Right renal pelvis (tissue), 4 donors: ENCODE measurements at regions not wholly inside any gene's neighbourhood (a gene's known extent, or its start where the extent isn't known, plus 50 kb on each side); places are given as distances from the start of the nearest gene placed in this dataset.
"Not testable (repeated sequence)": the region's sequence is repeated elsewhere in the genome, so short reads cannot be mapped to it uniquely, and the experiment has no call there.

Source experiments
- DNase-seq, 4 donors: peaks; one replicate each; pipeline ENCODE4 v3.0.0-alpha.2; 2013; ENCODE audit warnings: low read depth in 4 of 4, low spot score in 3 of 4, missing footprints in 1 of 4

GRCh38 chr1:209080170-209080781 lies 503.2 kb upstream of the CAMK1G start:
- no peak for DNase-seq

GRCh38 chr1:209086486-209087192 lies 496.9 kb upstream of the CAMK1G start:
- DNase-seq, result no peak

- no peak for DNase-seq
Observed at GRCh38 chr1:209094384-209094783, 489.1 kb upstream of the CAMK1G start.

GRCh38 chr1:209095627-209096595 lies 487.6 kb upstream of the CAMK1G start:
- DNase-seq, result no peak

- no peak for DNase-seq
Observed at GRCh38 chr1:209100460-209100859, 483.1 kb upstream of the CAMK1G start.

GRCh38 chr1:209101106-209101505 lies 482.4 kb upstream of the CAMK1G start:
- DNase-seq, result no peak

GRCh38 chr1:209102120-209102519 lies 481.4 kb upstream of the CAMK1G start:
- DNase-seq, result no peak

- DNase-seq, result no peak
Observed at GRCh38 chr1:209102531-209102930, 481.0 kb upstream of the CAMK1G start.

- no peak for DNase-seq
Observed at GRCh38 chr1:209103092-209103491, 480.4 kb upstream of the CAMK1G start.

GRCh38 chr1:209104646-209105045 lies 478.9 kb upstream of the CAMK1G start:
- no peak for DNase-seq

GRCh38 chr1:209105701-209106100 lies 477.8 kb upstream of the CAMK1G start:
- DNase-seq, result no peak

GRCh38 chr1:209106237-209106741 lies 477.2 kb upstream of the CAMK1G start:
- DNase-seq, result no peak

- no peak for DNase-seq
Observed at GRCh38 chr1:209106861-209107260, 476.7 kb upstream of the CAMK1G start.

GRCh38 chr1:209107535-209107934 lies 476.0 kb upstream of the CAMK1G start:
- no peak for DNase-seq

GRCh38 chr1:209109001-209109785 lies 474.3 kb upstream of the CAMK1G start:
- DNase-seq, result no peak

- no peak for DNase-seq
Observed at GRCh38 chr1:209113521-209113920, 470.0 kb upstream of the CAMK1G start.

- DNase-seq, result no peak
Observed at GRCh38 chr1:209116705-209117104, 466.8 kb upstream of the CAMK1G start.

GRCh38 chr1:209123601-209124000 lies 459.9 kb upstream of the CAMK1G start:
- DNase-seq, result no peak

GRCh38 chr1:209129091-209129490 lies 454.4 kb upstream of the CAMK1G start:
- DNase-seq, result not testable (repeated sequence)

- no peak for DNase-seq
Observed at GRCh38 chr1:209130886-209131285, 452.6 kb upstream of the CAMK1G start.
